B cell (primary cell): ENCODE measurements at regions not wholly inside any gene's neighbourhood (a gene's known extent, or its start where the extent isn't known, plus 50 kb on each side); places are given as distances from the start of the nearest gene placed in this dataset.

Experiments used
- ATAC-seq: fragments of 200-7000 bp; cut with Tn5 transposase; one replicate; pipeline ENCODE4 v1.10.0; 2021; ENCODE audit warnings: low read depth, mild to moderate bottlenecking, moderate number of reproducible peaks, moderate library complexity
- CTCF ChIA-PET: fragments of 350-600 bp; sonication (Branson Sonifier 250); formaldehyde crosslinking; loops from one replicate; lab custom pipeline; 2021; ENCODE audit warnings: antibody characterized with exemption, inconsistent platforms; lab: Charles Lee
- POLR2A ChIA-PET: fragments of 350-600 bp; sonication (Branson Sonifier 250); formaldehyde crosslinking; loops from one replicate; lab custom pipeline; 2021; ENCODE audit warnings: antibody characterized with exemption; lab: Charles Lee
- DNase-seq: peaks from one replicate; pipeline ENCODE4 v3.0.0; 2013
- H2AFZ ChIP-seq: 2 replicates; pipeline ENCODE4 v1.6.1; 2012; ENCODE audit warnings: mild to moderate bottlenecking, low read depth, low read length; ENCODE audit not compliant: insufficient read depth, poor library complexity, severe bottlenecking
- H3K27ac ChIP-seq, 2 donors: 1 replicate in 1 of 2; 2 replicates in 1 of 2; pipeline ENCODE4 v1.5.1; 2012 to 2013; ENCODE audit warnings: low read length in 2 of 2, mild to moderate bottlenecking in 2 of 2, moderate library complexity in 1 of 2
- H3K27me3 ChIP-seq, 4 experiments: fragments of 200-600 bp in 1 of 4; sonication (generic) in 1 of 4; replicated peaks in 1 of 4; 1 replicate in 2 of 4; 2 replicates in 2 of 4; pipeline versions ENCODE4 v1.6.1 to v1.7.0; 2013 to 2016; ENCODE audit warnings: low read length in 3 of 4, mild to moderate bottlenecking in 2 of 4, mixed read lengths in 1 of 4, moderate library complexity in 1 of 4; ENCODE audit not compliant: insufficient read depth in 4 of 4, control insufficient read depth in 3 of 4; ENCODE audit errors: control extremely low read depth in 1 of 4
- H3K36me3 ChIP-seq, 2 experiments: replicated peaks in 1 of 2; 1 replicate in 1 of 2; 2 replicates in 1 of 2; pipeline versions ENCODE4 v1.6.1 to v1.7.1; 2013; ENCODE audit warnings: low read length in 1 of 2; ENCODE audit not compliant: insufficient read depth in 2 of 2, control insufficient read depth in 1 of 2; ENCODE audit errors: control extremely low read depth in 1 of 2, extremely low read depth in 1 of 2
- H3K4me1 ChIP-seq, 2 donors: fragments of 200-600 bp in 1 of 2; sonication (generic) in 1 of 2; 1 replicate in 1 of 2; 2 replicates in 1 of 2; pipeline versions ENCODE4 v1.5.1 to v1.6.1; 2013 to 2017; ENCODE audit warnings: low read length in 2 of 2; ENCODE audit not compliant: control insufficient read depth in 2 of 2, insufficient read depth in 2 of 2
- H3K4me2 ChIP-seq: replicated peaks from 2 replicates; pipeline ENCODE3; 2012; ENCODE audit warnings: mild to moderate bottlenecking, low read depth, low read length; ENCODE audit not compliant: poor library complexity, severe bottlenecking
- H3K4me3 ChIP-seq, 5 experiments: fragments of 200-600 bp in 1 of 5; sonication (generic) in 1 of 5; 1 replicate in 3 of 5; 2 replicates in 2 of 5; pipeline versions ENCODE4 v1.5.1 to v1.7.0; 2011 to 2016; ENCODE audit warnings: low read length in 4 of 5, mild to moderate bottlenecking in 4 of 5, low read depth in 2 of 5, control low read depth in 1 of 5, moderate library complexity in 1 of 5; ENCODE audit not compliant: insufficient read depth in 1 of 5; ENCODE audit errors: control extremely low read depth in 1 of 5, extremely low read depth in 1 of 5
- H3K79me2 ChIP-seq: fragments of 200-600 bp; sonication (generic); one replicate; pipeline ENCODE4 v1.6.0; 2016; ENCODE audit warnings: low read length; ENCODE audit not compliant: control insufficient read depth, insufficient read depth
- H3K9ac ChIP-seq: fragments of 200-600 bp; sonication (generic); 2 replicates; pipeline ENCODE4 v1.6.1; 2017; ENCODE audit warnings: mild to moderate bottlenecking, low read length, moderate library complexity
- H3K9me3 ChIP-seq, 3 donors: one replicate each; pipeline versions ENCODE4 v1.6.1 to v1.7.1; 2013; ENCODE audit warnings: low read length in 2 of 3; ENCODE audit not compliant: control insufficient read depth in 2 of 3, insufficient read depth in 1 of 3; ENCODE audit errors: control extremely low read depth in 1 of 3
- H4K20me1 ChIP-seq: 2 replicates; pipeline ENCODE4 v1.6.0; 2012; ENCODE audit warnings: mild to moderate bottlenecking, low read length; ENCODE audit not compliant: insufficient read depth, control insufficient read depth, poor library complexity, severe bottlenecking
- H3K27ac Mint-ChIP-seq: one replicate; pipeline ENCODE4 v1.8.0; 2021; ENCODE audit warnings: mixed read lengths
- H3K27me3 Mint-ChIP-seq: one replicate; pipeline ENCODE4 v1.8.0; 2021; ENCODE audit warnings: mixed read lengths
- H3K4me1 Mint-ChIP-seq: one replicate; pipeline ENCODE4 v1.8.0; 2021; ENCODE audit warnings: mixed read lengths
- H3K4me3 Mint-ChIP-seq: one replicate; pipeline ENCODE4 v1.8.0; 2021; ENCODE audit warnings: mixed read lengths
- H3K9me3 Mint-ChIP-seq: one replicate; pipeline ENCODE4 v1.8.0; 2022; ENCODE audit warnings: mixed read lengths; ENCODE audit not compliant: insufficient read depth
- CTCF ChIP-seq: fragments of 200-600 bp; IDR thresholded peaks from one replicate; pipeline ENCODE4 v1.8.0; 2022; ENCODE audit warnings: antibody characterized with exemption, mild to moderate bottlenecking
- EZH2 ChIP-seq: IDR thresholded peaks from 2 replicates; pipeline ENCODE4 v1.6.1; 2012; ENCODE audit warnings: borderline replicate concordance, low read depth, mild to moderate bottlenecking, moderate library complexity, low read length; ENCODE audit not compliant: insufficient read depth, poor library complexity, severe bottlenecking
- WGBS: methylation state at CpG from one replicate; pipeline ENCODE4 v1.1.5; 2013; ENCODE audit warnings: missing lambda C conversion rate; ENCODE audit not compliant: insufficient coverage; 5-methylcytosine and 5-hydroxymethylcytosine counted together
- intact Hi-C: fragments of 100-400 bp; cut with micrococcal nuclease; formaldehyde crosslinking; loops from one replicate; pipeline ENCODE4 v1.10.0; 2022

- intact Hi-C loops = no loop called here
- no peaks in the 10 kb centered on the region for H4K20me1 ChIP-seq
- ATAC-seq = no peak
Measured at GRCh38 chr12:88998421-88998820, 353.9 kb downstream of the DUSP6 start.

GRCh38 chr12:88996200-88996788, 356.0 kb downstream of the DUSP6 start:
- DNase-seq (no peak), ATAC-seq (no peak)
- no peak overlapping the region for H3K27ac Mint-ChIP-seq
- H3K27me3 Mint-ChIP-seq = peaks cover 8% of the 10 kb centered on the region
- no peak overlapping the region for H3K9ac ChIP-seq
- no peaks in the 10 kb centered on the region for H3K9me3 Mint-ChIP-seq
- H2AFZ ChIP-seq = no peak overlapping the region
- no peaks in the 10 kb centered on the region for H3K4me1 Mint-ChIP-seq
- ChIA-PET POLR2A (no interaction called here), CTCF (no interaction called here)
- no peaks in the 10 kb centered on the region for H4K20me1 ChIP-seq
- H3K9me3 ChIP-seq = no peaks in the 10 kb centered on the region
- H3K4me3 Mint-ChIP-seq = no peak overlapping the region
- WGBS = no CpG with 5 or more reads among the region's 2 CpGs
- TF ChIP-seq CTCF (no peak), EZH2 (no peak)
- intact Hi-C loops = no loop called here
- H3K36me3 ChIP-seq = no peaks in the 10 kb centered on the region
- peaks cover 0 to 3% (median 0%) of the 10 kb centered on the region in 4 experiments for H3K27me3 ChIP-seq
- H3K4me1 ChIP-seq = no peaks in the 10 kb centered on the region
- no peak overlapping the region for H3K4me2 ChIP-seq
- H3K27ac ChIP-seq = no peak overlapping the region
- H3K79me2 ChIP-seq = no peaks in the 10 kb centered on the region
- H3K4me3 ChIP-seq = no peak overlapping the region

More at GRCh38 chr12:88998421-88998820, 353.9 kb downstream of the DUSP6 start:
- Histone ChIP-seq H3K36me3 (no peaks in the 10 kb centered on the region), H3K9me3 (no peaks in the 10 kb centered on the region), H3K4me2 (no peak overlapping the region), H3K27me3 (peaks cover 0 to 3% (median 0%) of the 10 kb centered on the region in 4 experiments), H3K4me3 (no peak overlapping the region), H3K27ac (no peak overlapping the region), H3K79me2 (no peaks in the 10 kb centered on the region), H3K9ac (no peak overlapping the region), H2AFZ (no peak overlapping the region), H3K4me1 (no peaks in the 10 kb centered on the region)
- Mint-ChIP-seq H3K9me3 (no peaks in the 10 kb centered on the region), H3K27ac (no peak overlapping the region), H3K27me3 (peaks cover 6% of the 10 kb centered on the region), H3K4me3 (no peak overlapping the region), H3K4me1 (no peaks in the 10 kb centered on the region)
- TF ChIP-seq CTCF (no peak), EZH2 (no peak)
- no peak for DNase-seq
- ChIA-PET CTCF (no interaction called here), POLR2A (no interaction called here)
- no CpG with 5 or more reads among the region's 2 CpGs for WGBS
